Neural progenitor cell (in vitro differentiated cells): ENCODE measurements at regions not wholly inside any gene's neighbourhood (a gene's known extent, or its start where the extent isn't known, plus 50 kb on each side); places are given as distances from the start of the nearest gene placed in this dataset.

ENCODE experiments used
- CTCF ChIP-seq: fragments of 200-600 bp; sonication (generic); IDR thresholded peaks from 2 replicates; pipeline ENCODE4 v1.5.1; 2017; ENCODE audit warnings: antibody characterized with exemption, mild to moderate bottlenecking
- EZH2 ChIP-seq: fragments of 200-600 bp; sonication (generic); IDR thresholded peaks from 2 replicates; pipeline ENCODE4 v1.6.1; 2017; ENCODE audit warnings: antibody characterized with exemption, mild to moderate bottlenecking, moderate library complexity

GRCh38 chr6:87923389-87924050 lies 124.1 kb upstream of the SPACA1 start:
- TF ChIP-seq CTCF (no peak), EZH2 (no peak)
